HG02870 (cell line): ENCODE measurements at regions not wholly inside any gene's neighbourhood (a gene's known extent, or its start where the extent isn't known, plus 50 kb on each side); places are given as distances from the start of the nearest gene placed in this dataset.
"Not testable (repeated sequence)": the region's sequence is repeated elsewhere in the genome, so short reads cannot be mapped to it uniquely, and the experiment has no call there.

ENCODE experiments used
- ATAC-seq: cut with Tn5 transposase; IDR thresholded peaks from one replicate; pipeline ENCODE4 v1.9.1; 2021; ENCODE audit warnings: mild to moderate bottlenecking, moderate library complexity; ENCODE audit not compliant: unreplicated experiment

- not testable (repeated sequence) for ATAC-seq
These were observed 185.5 kb downstream of the ANXA1 start for GRCh38 chr9:73337182-73337581.

GRCh38 chr9:73344060-73344459, 192.4 kb downstream of the ANXA1 start:
- no peak for ATAC-seq

- ATAC-seq = no peak
These were observed 195.5 kb downstream of the ANXA1 start for GRCh38 chr9:73347123-73347522.

GRCh38 chr9:73347720-73348119, 196.1 kb downstream of the ANXA1 start:
- no peak for ATAC-seq

- ATAC-seq = no peak
These were observed 196.8 kb downstream of the ANXA1 start for GRCh38 chr9:73348471-73348870.

GRCh38 chr9:73349476-73349875, 197.8 kb downstream of the ANXA1 start:
- ATAC-seq = no peak

- no peak for ATAC-seq
These were observed 205.9 kb downstream of the ANXA1 start for GRCh38 chr9:73357607-73358006.

- ATAC-seq = no peak
These were observed 218.4 kb downstream of the ANXA1 start for GRCh38 chr9:73370053-73370452.

- no peak for ATAC-seq
These were observed 220.1 kb downstream of the ANXA1 start for GRCh38 chr9:73371801-73372200.

GRCh38 chr9:73380411-73380810, 228.7 kb downstream of the ANXA1 start:
- no peak for ATAC-seq

GRCh38 chr9:73402081-73403028, 250.7 kb downstream of the ANXA1 start:
- ATAC-seq = no peak

GRCh38 chr9:73411494-73411893, 259.8 kb downstream of the ANXA1 start:
- no peak for ATAC-seq

GRCh38 chr9:73412874-73413273, 261.2 kb downstream of the ANXA1 start:
- ATAC-seq = no peak

- ATAC-seq = no peak
These were observed 272.2 kb downstream of the ANXA1 start for GRCh38 chr9:73423891-73424290.

GRCh38 chr9:73426269-73426668, 274.6 kb downstream of the ANXA1 start:
- no peak for ATAC-seq

GRCh38 chr9:73434826-73435225, 283.2 kb downstream of the ANXA1 start:
- no peak for ATAC-seq

GRCh38 chr9:73437758-73438157, 286.1 kb downstream of the ANXA1 start:
- ATAC-seq = peak; percentile 59

GRCh38 chr9:73439839-73440238, 288.2 kb downstream of the ANXA1 start:
- ATAC-seq = not testable (repeated sequence)

GRCh38 chr9:73441223-73441622, 289.6 kb downstream of the ANXA1 start:
- ATAC-seq = no peak

GRCh38 chr9:73441890-73442818, 290.5 kb downstream of the ANXA1 start:
- ATAC-seq = no peak

- no peak for ATAC-seq
These were observed 293.2 kb downstream of the ANXA1 start for GRCh38 chr9:73444821-73445220.

GRCh38 chr9:73445384-73445783, 293.7 kb downstream of the ANXA1 start:
- ATAC-seq = not testable (repeated sequence)
